AG04449 (cell line): ENCODE measurements at regions not wholly inside any gene's neighbourhood (a gene's known extent, or its start where the extent isn't known, plus 50 kb on each side); places are given as distances from the start of the nearest gene placed in this dataset.

Experiments used
- CTCF ChIA-PET: fragments of 350-600 bp; formaldehyde crosslinking; extraction: SDS; loops from one replicate; lab custom pipeline; 2021; ENCODE audit warnings: antibody characterized with exemption; lab: Yijun Ruan, JAX
- POLR2A ChIA-PET: fragments of 400-600, 350-600 bp; formaldehyde crosslinking; extraction: SDS; loops from one replicate; lab custom pipeline; 2020; ENCODE audit warnings: antibody characterized with exemption, inconsistent platforms; lab: Yijun Ruan, JAX
- DNase-seq: peaks from one replicate; pipeline ENCODE4 v3.0.0-alpha.2; 2010; ENCODE audit warnings: low read depth, low spot score
- H3K4me3 ChIP-seq: 2 replicates; pipeline ENCODE4 v1.5.1; 2011; ENCODE audit warnings: low read depth, mild to moderate bottlenecking, control low read depth, low read length
- CTCF ChIP-seq: IDR thresholded peaks from one replicate; pipeline ENCODE4 v1.5.1; 2011; ENCODE audit warnings: mild to moderate bottlenecking, moderate library complexity, low read length, control low read depth, inconsistent platforms; ENCODE audit not compliant: insufficient read depth; ENCODE audit errors: missing control alignments

GRCh38 chr2:65710779-65711295 lies 278.4 kb upstream of the SPRED2 start:
- TF ChIP-seq CTCF, result no peak
- no peak for DNase-seq
- CTCF ChIA-PET, result interaction anchor here (0.8 to 4.6 kb wide), 6 partner anchors 10 to 69 kb away, joined by 3 to 30 read pairs (median 5); no protein-coding TSS in a partner anchor
- POLR2A ChIA-PET, result no interaction called here
- H3K4me3 ChIP-seq, result no peak overlapping the region

DNA sequence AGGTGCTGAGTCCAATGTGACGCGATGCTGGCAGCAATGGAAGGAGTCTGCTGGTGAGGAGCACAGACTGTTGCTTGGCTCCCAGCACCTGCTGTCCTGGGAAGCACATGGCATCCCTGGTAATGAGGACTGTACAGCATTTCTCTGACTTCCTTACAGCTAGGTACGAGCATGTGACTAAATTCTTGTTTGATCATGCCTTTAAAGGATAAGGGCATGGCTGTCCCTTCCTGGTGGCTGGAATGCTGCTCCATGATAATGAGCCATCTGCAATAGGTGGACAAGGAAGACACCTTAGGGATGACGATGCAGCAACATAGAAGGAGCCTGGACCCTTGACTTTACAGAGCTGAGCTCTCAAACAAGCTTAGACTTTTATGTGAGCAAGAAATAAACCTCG lies 278.0 kb upstream of the SPRED2 start:
- ChIA-PET POLR2A (no interaction called here), CTCF (interaction anchor here (1.2 to 4.6 kb wide), 4 partner anchors 10 to 69 kb away, joined by 3 to 30 read pairs (median 6); no protein-coding TSS in a partner anchor)
- DNase-seq, result no peak
- TF ChIP-seq CTCF, result no peak
- H3K4me3 ChIP-seq, result no peak overlapping the region

DNA sequence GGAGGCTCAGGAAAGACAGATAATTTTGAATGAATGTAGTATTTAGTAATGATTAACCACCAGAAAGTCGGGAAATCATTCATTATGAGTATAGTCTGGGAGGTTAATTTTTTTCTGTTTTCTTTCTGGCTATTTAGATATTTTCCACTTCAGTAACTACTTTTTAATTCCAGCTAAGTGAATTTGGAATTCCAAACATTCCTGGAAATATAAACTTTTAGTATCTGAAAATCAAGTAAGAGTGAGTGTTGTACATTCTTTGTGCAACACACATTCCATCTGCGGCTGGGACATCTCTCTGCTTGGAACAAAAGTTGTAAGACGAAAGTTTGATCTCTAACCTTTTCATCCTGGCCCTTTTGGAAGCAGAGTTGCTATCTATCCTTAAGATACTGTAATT lies 275.7 kb upstream of the SPRED2 start:
- ChIA-PET POLR2A (no interaction called here), CTCF (no interaction called here)
- no peak for DNase-seq
- TF ChIP-seq CTCF, result no peak
- H3K4me3 ChIP-seq, result no peak overlapping the region

GRCh38 chr2:65706411-65706810 lies 274.0 kb upstream of the SPRED2 start:
- H3K4me3 ChIP-seq, result no peak overlapping the region
- POLR2A ChIA-PET, result no interaction called here
- CTCF ChIA-PET, result no interaction called here
- DNase-seq, result no peak
- no peak for TF ChIP-seq CTCF

GRCh38 chr2:65701191-65701590 lies 268.8 kb upstream of the SPRED2 start:
- POLR2A ChIA-PET, result no interaction called here
- CTCF ChIA-PET, result no interaction called here
- H3K4me3 ChIP-seq, result no peak overlapping the region
- DNase-seq, result no peak
- TF ChIP-seq CTCF, result no peak

- CTCF ChIA-PET, result no interaction called here
- TF ChIP-seq CTCF, result no peak
- H3K4me3 ChIP-seq, result no peak overlapping the region
- POLR2A ChIA-PET, result no interaction called here
- no peak for DNase-seq
These were observed 268.3 kb upstream of the SPRED2 start for GRCh38 chr2:65700720-65701119.
